HCT116 (cell line): ENCODE measurements at regions not wholly inside any gene's neighbourhood (a gene's known extent, or its start where the extent isn't known, plus 50 kb on each side); places are given as distances from the start of the nearest gene placed in this dataset.
"Not testable (repeated sequence)": the region's sequence is repeated elsewhere in the genome, so short reads cannot be mapped to it uniquely, and the experiment has no call there.

Experiments
- EGR1 ChIP-seq: IDR thresholded peaks from 2 replicates; pipeline ENCODE4 v1.6.1; 2012; ENCODE audit warnings: low read depth
- ELF1 ChIP-seq: IDR thresholded peaks from 2 replicates; pipeline ENCODE4 v1.6.1; 2012; ENCODE audit warnings: low read depth, borderline replicate concordance
- EZH2 ChIP-seq: fragments of 200-600 bp; sonication (generic); IDR thresholded peaks from 2 replicates; pipeline ENCODE4 v1.6.1; 2017; ENCODE audit warnings: antibody characterized with exemption, mixed run types
- POLR2A ChIP-seq: IDR thresholded peaks from 2 replicates; pipeline ENCODE4 v1.7.0; 2011; ENCODE audit warnings: borderline replicate concordance; ENCODE audit not compliant: insufficient read depth, insufficient read length; ENCODE audit errors: extremely low read depth
- POLR2AphosphoS5 ChIP-seq: IDR thresholded peaks from 2 replicates; pipeline ENCODE4 v1.6.1; 2011; ENCODE audit warnings: mild to moderate bottlenecking, low read depth, low read length, moderate library complexity
- SRF ChIP-seq: IDR thresholded peaks from 2 replicates; pipeline ENCODE4 v1.6.1; 2012; ENCODE audit warnings: low read depth
- YY1 ChIP-seq: IDR thresholded peaks from 2 replicates; pipeline ENCODE4 v1.6.1; 2011; ENCODE audit warnings: low read length, low read depth, moderate library complexity, mild to moderate bottlenecking; ENCODE audit not compliant: insufficient replicate concordance; ENCODE audit errors: extremely low read depth
- TF ChIP-seq, protein P1 (sequence below), 3 experiments: fragments of 200-600 bp in 1 of 3; sonication (generic) in 1 of 3; IDR thresholded peaks in 2 of 3; conservative IDR thresholded peaks in 1 of 3; 2 replicates each; pipeline ENCODE4 v1.5.1; 2012 to 2017; ENCODE audit warnings: low read depth in 2 of 3, low read length in 2 of 3, antibody characterized with exemption in 1 of 3, borderline replicate concordance in 1 of 3, control low read depth in 1 of 3, mild to moderate bottlenecking in 1 of 3, mixed read lengths in 1 of 3, mixed run types in 1 of 3, moderate library complexity in 1 of 3; ENCODE audit not compliant: insufficient read depth in 1 of 3
- TF ChIP-seq, protein P2 (sequence below): IDR thresholded peaks from 2 replicates; pipeline ENCODE4 v1.6.1; 2012

DNA sequence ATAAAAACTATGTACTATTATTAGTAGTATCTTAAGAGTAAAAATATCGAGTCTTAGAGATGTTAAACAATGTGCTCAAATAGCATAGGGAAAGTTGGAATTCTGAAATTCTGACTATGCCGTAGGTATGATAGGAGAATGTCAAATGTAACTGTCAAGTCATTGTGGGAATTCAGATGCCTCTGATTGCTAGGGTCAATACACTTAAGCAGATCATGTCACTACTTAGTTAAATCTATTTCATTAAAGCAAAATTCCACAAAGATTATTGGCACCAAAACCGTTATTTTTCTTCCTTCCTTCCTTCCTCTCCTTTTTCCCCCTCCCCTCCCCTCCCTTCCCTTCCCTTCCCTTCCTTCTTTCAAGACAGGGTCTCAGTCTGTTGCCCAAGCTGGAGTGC, 115.5 kb downstream of the CCDC74A start:
- TF ChIP-seq POLR2AphosphoS5, SRF, EZH2, YY1, POLR2A, EGR1, ELF1: not testable (repeated sequence)
- TF ChIP-seq, protein P1, sequence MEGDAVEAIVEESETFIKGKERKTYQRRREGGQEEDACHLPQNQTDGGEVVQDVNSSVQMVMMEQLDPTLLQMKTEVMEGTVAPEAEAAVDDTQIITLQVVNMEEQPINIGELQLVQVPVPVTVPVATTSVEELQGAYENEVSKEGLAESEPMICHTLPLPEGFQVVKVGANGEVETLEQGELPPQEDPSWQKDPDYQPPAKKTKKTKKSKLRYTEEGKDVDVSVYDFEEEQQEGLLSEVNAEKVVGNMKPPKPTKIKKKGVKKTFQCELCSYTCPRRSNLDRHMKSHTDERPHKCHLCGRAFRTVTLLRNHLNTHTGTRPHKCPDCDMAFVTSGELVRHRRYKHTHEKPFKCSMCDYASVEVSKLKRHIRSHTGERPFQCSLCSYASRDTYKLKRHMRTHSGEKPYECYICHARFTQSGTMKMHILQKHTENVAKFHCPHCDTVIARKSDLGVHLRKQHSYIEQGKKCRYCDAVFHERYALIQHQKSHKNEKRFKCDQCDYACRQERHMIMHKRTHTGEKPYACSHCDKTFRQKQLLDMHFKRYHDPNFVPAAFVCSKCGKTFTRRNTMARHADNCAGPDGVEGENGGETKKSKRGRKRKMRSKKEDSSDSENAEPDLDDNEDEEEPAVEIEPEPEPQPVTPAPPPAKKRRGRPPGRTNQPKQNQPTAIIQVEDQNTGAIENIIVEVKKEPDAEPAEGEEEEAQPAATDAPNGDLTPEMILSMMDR (IDR thresholded peaks at IDR 0.05 in 2 of 3, conservative IDR thresholded peaks at IDR 0.05 in 1 of 3; ENCODE audit: borderline replicate concordance in 1 of 3, insufficient read depth in 1 of 3, low read depth in 2 of 3, low read length in 2 of 3) = not testable (repeated sequence)
- TF ChIP-seq, protein P2, sequence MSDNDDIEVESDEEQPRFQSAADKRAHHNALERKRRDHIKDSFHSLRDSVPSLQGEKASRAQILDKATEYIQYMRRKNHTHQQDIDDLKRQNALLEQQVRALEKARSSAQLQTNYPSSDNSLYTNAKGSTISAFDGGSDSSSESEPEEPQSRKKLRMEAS = not testable (repeated sequence)
